Activated CD4-positive, CD25-positive, alpha-beta regulatory T cell treated with anti-CD3 and anti-CD28 coated beads, Interleukin-2, amount 50 U/mL, for 72 hours (primary cell): ENCODE measurements at regions not wholly inside any gene's neighbourhood (a gene's known extent, or its start where the extent isn't known, plus 50 kb on each side); places are given as distances from the start of the nearest gene placed in this dataset.

Source experiments
- DNase-seq: peaks from one replicate; pipeline ENCODE4 v3.0.0; 2021

- no peak for DNase-seq
Measured at GRCh38 chr6:45791211-45792168, 224.2 kb downstream of the CLIC5 start.

- no peak for DNase-seq
Measured at GRCh38 chr6:45789238-45789637, 226.4 kb downstream of the CLIC5 start.

- DNase-seq, result no peak
Measured at GRCh38 chr6:45787384-45787783, 228.3 kb downstream of the CLIC5 start.

- DNase-seq, result no peak
Measured at GRCh38 chr6:45786355-45786781, 229.3 kb downstream of the CLIC5 start.

GRCh38 chr6:45784250-45784649 lies 231.4 kb downstream of the CLIC5 start:
- no peak for DNase-seq

- DNase-seq, result no peak
Measured at GRCh38 chr6:45783716-45784115, 231.9 kb downstream of the CLIC5 start.

GRCh38 chr6:45781890-45782289 lies 233.8 kb downstream of the CLIC5 start:
- DNase-seq, result no peak

- DNase-seq, result no peak
Measured at GRCh38 chr6:45780523-45780922, 235.1 kb downstream of the CLIC5 start.

- no peak for DNase-seq
Measured at GRCh38 chr6:45775026-45775697, 240.5 kb downstream of the CLIC5 start.

- no peak for DNase-seq
Measured at GRCh38 chr6:45773906-45774305, 241.8 kb downstream of the CLIC5 start.

GRCh38 chr6:45772886-45773495 lies 242.7 kb downstream of the CLIC5 start:
- DNase-seq, result no peak

GRCh38 chr6:45772051-45772450 lies 243.6 kb downstream of the CLIC5 start:
- DNase-seq, result no peak

GRCh38 chr6:45763281-45763680 lies 252.4 kb downstream of the CLIC5 start:
- DNase-seq, result no peak

- DNase-seq, result no peak
Measured at GRCh38 chr6:45759472-45759810, 256.2 kb downstream of the CLIC5 start.

GRCh38 chr6:45758787-45759471 lies 256.7 kb downstream of the CLIC5 start:
- DNase-seq, result no peak

GRCh38 chr6:45757443-45758130 lies 258.1 kb downstream of the CLIC5 start:
- no peak for DNase-seq

- no peak for DNase-seq
Measured at GRCh38 chr6:45756606-45757005, 259.1 kb downstream of the CLIC5 start.

GRCh38 chr6:45754432-45754831 lies 261.2 kb downstream of the CLIC5 start:
- no peak for DNase-seq

- no peak for DNase-seq
Measured at GRCh38 chr6:45746046-45746445, 269.6 kb downstream of the CLIC5 start.

GRCh38 chr6:45743028-45743615 lies 272.5 kb downstream of the CLIC5 start:
- DNase-seq, result no peak

GRCh38 chr6:45742591-45742990 lies 273.1 kb downstream of the CLIC5 start:
- no peak for DNase-seq
